HG02642 (cell line): ENCODE measurements at regions not wholly inside any gene's neighbourhood (a gene's known extent, or its start where the extent isn't known, plus 50 kb on each side); places are given as distances from the start of the nearest gene placed in this dataset.
"Not testable (repeated sequence)": the region's sequence is repeated elsewhere in the genome, so short reads cannot be mapped to it uniquely, and the experiment has no call there.

ENCODE experiments used
- ATAC-seq: cut with Tn5 transposase; IDR thresholded peaks from one replicate; pipeline ENCODE4 v1.9.1; 2021; ENCODE audit warnings: mild to moderate bottlenecking; ENCODE audit not compliant: unreplicated experiment, poor library complexity

DNA sequence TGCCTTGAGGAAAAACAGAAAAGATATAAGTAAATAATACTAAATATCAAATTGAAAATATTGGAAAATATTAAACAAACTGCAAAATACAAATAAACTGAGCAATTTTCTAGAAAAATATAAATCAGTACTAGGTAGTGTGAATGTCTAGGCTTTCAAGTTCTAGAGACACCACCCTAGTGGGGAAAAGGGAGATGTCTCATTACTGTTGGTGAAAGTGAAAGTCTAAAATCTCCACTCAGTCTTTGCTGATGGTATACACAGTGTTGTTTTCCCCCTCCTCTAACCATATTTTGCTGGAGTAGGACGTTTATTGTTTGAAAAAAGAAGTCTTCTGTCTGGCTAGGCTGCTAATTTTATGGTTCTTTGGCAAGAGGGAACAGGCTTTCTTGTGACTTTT lies 1368.9 kb downstream of the OTOL1 start:
- no peak for ATAC-seq

DNA sequence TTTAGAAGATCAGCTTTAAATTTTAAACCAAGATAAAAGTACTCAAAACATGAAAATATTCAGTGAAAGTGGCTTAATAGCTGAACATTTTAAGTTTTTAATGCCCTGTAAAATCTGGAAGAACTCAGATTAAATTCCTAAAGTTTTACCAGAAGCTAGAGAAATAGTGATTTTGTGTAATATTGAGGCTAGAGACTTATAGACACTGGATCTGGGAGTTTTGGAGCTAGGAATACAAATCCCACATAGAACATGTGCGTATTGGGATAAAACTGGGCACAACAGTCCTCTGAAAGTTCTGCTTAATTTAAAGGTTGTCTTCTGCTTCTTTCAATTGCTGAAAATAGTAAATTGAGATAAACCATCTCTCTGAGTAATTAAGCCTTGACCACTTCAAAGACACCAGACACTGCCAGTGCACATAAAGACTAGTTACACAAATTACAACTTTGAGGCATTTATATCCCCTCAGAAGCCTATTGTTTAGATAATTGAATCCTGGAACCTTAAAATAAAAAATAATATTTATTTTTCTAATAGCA lies 1382.5 kb downstream of the OTOL1 start:
- ATAC-seq, result no peak

DNA sequence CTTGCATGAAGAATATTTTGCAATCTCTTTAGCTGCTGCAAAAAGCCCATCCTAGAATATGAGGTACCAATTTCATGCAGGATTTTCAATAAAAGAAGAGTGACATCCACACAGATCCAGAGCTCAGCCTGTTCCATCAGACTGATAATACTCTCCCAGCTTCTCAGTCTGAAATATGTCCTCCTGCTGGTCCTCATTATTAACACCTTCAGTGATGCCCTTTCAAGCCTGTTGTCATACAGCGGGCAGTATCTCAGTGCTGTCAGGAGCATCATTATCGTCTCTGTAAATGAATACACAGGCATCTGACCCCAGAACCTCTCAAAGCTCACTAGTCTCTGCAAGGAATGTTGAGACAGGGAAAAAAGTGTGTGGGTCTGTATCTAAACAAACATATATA lies 1387.8 kb downstream of the OTOL1 start:
- ATAC-seq, result no peak

- ATAC-seq, result no peak
Measured at GRCh38 chr3:162892921-162893793, 1396.5 kb downstream of the OTOL1 start.

DNA sequence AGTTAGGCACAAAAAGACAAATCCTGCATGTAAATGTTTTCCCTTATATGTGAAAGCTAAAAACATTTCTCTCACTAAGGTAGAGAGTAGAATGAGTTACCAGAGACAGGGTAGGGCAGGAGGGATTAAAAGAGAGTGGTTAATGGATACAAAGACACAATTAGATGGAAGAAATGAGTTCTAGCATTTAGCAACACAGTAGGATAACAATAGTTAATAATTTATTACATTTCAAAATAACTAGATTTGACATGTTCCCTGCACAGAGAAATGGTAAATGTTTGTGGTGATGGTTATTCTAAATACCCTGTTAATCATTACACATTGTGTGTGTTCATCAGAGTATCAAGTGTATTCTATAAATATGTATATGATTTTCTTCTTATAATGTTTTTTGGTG lies 1400.7 kb downstream of the OTOL1 start:
- no peak for ATAC-seq

DNA sequence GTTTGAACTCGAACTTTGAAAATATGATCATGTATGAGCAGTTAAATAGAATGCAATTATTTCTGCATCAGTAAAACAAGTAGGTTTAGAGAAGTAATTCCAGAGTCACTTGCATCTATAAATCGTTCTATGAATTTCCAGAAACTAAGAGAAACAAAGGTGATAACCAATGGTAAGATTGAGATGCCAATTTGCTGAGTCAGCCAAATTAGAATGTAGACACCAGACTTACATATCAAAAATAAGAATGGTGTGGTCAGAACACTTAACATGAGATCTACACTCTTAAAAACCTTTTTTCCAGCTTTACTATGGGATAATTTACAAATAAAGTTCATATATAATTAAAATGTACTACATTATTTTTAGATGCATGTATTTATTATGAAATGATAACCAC lies 1435.9 kb downstream of the OTOL1 start:
- ATAC-seq, result no peak

GRCh38 chr3:162933656-162934055 lies 1437.0 kb downstream of the OTOL1 start:
- ATAC-seq, result no peak

- ATAC-seq, result no peak
Measured at GRCh38 chr3:162936706-162937105, 1440.1 kb downstream of the OTOL1 start.

DNA sequence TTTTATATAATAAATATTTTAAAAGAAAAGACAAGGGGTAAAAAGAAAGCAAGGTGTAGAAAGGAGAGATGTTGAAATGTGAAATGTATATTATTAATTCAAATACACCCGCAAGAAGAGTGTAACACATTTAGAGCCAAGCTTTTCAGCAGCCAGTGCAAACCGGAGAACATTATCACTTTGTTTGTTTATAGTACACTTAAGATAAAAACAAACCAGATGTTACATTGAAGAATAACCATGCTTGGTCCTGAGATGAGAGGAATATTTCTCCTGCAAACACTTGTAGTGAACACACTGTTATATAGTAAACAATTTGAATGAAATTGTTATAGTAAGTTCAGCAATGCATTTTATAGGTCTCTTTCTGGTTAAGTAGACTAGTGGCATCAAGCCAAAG lies 1441.5 kb downstream of the OTOL1 start:
- no peak for ATAC-seq

- no peak for ATAC-seq
Measured at GRCh38 chr3:162945626-162946025, 1449.0 kb downstream of the OTOL1 start.

DNA sequence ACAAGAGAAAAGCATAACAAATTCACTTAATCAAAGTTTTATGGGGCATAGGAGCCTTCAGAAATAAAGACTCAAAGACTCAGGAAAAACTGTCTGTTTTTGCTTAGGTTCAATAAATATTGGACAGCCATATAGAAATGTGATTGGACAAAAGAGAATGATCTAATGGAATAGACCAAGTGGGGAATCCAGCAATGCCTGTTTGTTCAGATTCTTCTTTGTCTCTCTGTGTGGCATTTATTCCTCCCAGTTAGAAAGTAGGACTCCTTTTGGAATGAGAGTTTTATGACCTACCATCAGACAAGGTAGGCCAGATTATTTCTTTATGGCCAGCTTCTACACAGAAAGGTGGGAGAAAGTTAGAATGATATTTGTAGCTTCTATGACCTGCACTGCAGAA lies 1460.1 kb downstream of the OTOL1 start:
- ATAC-seq, result no peak

DNA sequence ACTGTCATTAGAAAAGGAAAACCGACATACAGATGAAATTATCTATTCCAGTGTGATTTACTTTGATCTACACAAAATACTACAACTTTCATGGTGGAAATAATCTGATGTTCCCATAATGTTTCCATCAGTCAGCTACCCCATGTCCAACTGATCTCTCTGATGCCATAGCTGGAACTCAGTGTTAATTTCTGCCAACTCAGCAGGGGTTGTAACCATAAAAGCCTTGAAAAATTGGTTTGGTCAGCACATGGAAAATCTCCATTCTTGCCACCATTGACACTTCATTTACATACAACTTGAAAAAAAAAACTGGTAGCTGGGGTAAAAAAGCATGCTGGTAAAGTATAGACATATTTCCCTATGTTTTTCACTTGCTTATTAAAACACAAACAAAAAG lies 1463.7 kb downstream of the OTOL1 start:
- no peak for ATAC-seq

GRCh38 chr3:162970292-162970691 lies 1473.7 kb downstream of the OTOL1 start:
- no peak for ATAC-seq

DNA sequence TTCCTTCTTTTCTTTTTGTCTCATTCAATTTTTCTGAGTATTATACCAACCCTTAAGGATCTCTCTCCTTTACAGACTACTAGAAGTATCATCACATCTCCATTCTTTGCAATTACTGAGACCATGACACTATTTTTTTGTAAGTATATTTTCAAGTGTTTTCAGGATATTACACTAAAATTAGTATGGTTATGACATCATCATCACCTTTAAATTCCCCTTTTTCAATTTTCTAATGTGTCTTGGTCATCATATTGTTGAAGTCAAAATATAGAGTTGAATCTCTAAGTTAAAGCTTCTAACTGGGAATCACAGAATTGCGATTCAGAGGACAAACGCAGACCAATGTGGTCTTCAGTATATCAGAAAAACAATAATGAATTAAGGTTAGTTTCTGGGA lies 1475.1 kb downstream of the OTOL1 start:
- ATAC-seq, result no peak

- ATAC-seq, result no peak
Measured at GRCh38 chr3:162973428-162973917, 1476.9 kb downstream of the OTOL1 start.

- ATAC-seq, result no peak
Measured at GRCh38 chr3:162978136-162978535, 1481.5 kb downstream of the OTOL1 start.

DNA sequence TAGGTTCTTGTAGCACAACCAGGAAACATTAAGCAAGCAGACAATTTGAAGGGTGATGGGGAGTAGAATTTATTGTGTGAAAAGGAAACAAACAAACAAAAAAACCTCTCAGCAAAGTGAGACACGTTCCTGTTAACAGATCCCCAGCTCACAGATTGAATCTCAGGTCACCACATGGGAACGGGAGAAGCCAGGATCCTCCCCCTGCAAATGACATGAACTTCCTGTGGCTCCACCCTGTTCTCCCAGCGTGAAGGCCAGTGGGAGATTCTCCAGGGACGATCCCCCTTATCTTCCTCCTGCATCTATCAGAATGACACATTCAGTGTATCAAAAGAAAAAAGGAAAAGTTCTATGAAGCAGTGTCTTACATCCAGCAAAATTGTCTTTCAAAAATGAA lies 1488.1 kb downstream of the OTOL1 start:
- ATAC-seq, result no peak

- ATAC-seq, result not testable (repeated sequence)
Measured at GRCh38 chr3:162987085-162987794, 1490.6 kb downstream of the OTOL1 start.

GRCh38 chr3:162992741-162993140 lies 1496.1 kb downstream of the OTOL1 start:
- ATAC-seq, result no peak

- no peak for ATAC-seq
Measured at GRCh38 chr3:162994165-162994564, 1497.6 kb downstream of the OTOL1 start.

- no peak for ATAC-seq
Measured at GRCh38 chr3:162996368-162996767, 1499.8 kb downstream of the OTOL1 start.
